HAP-1 (cell line): ENCODE measurements at regions not wholly inside any gene's neighbourhood (a gene's known extent, or its start where the extent isn't known, plus 50 kb on each side); places are given as distances from the start of the nearest gene placed in this dataset.

Experiments
- DNase-seq, 2 experiments: peaks; one replicate each; pipeline ENCODE4 v3.0.0-alpha.2; 2016 to 2020; ENCODE audit warnings: low spot score in 2 of 2
- H3K27me3 ChIP-seq: fragments of 250-450 bp; sonication (Bioruptor Pico); 2 replicates; pipeline ENCODE4 v1.5.1; 2020; ENCODE audit warnings: low read depth, mild to moderate bottlenecking, moderate library complexity
- H3K36me3 ChIP-seq: fragments of 250-450 bp; sonication (Bioruptor Pico); replicated peaks from 2 replicates; pipeline ENCODE4 v1.5.1; 2020; ENCODE audit warnings: mild to moderate bottlenecking
- H3K4me1 ChIP-seq: fragments of 250-450 bp; sonication (Bioruptor Pico); 2 replicates; pipeline ENCODE4 v1.5.1; 2020; ENCODE audit warnings: mild to moderate bottlenecking
- H3K4me3 ChIP-seq: fragments of 250-450 bp; sonication (Bioruptor Pico); 2 replicates; pipeline ENCODE4 v1.5.1; 2020; ENCODE audit warnings: mild to moderate bottlenecking, moderate library complexity
- H3K9me3 ChIP-seq: fragments of 250-450 bp; sonication (Bioruptor Pico); 2 replicates; pipeline ENCODE4 v1.5.1; 2020; ENCODE audit warnings: mild to moderate bottlenecking, moderate library complexity
- in situ Hi-C: fragments of 300-500 bp; cut with MboI; formaldehyde crosslinking; loops from 3 replicates; pipeline ENCODE4 v1.14.3; 2020; ENCODE audit warnings: low sequenced_read_pairs, inconsistent platforms, mixed read lengths

DNA sequence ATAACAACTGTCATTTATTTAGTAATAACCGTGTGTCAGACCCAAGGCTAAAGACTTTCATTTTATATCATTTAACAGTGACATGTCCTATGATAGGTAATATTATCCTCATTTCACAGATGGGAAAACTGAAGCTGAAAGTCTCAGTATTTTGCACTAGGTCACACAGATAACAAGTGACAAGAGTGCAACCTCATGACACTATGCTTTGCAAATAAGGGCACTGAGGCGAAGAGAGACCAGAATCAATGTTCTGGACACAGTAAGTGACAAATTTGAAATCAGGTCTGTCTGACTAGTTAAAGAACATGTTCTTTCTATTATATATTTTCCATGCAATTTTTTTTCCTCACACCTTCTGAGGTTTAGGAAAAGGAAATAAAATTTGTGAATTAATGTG, 585.7 kb downstream of the LRRC70 start:
- H3K4me1 ChIP-seq, result no peaks in the 10 kb centered on the region
- in situ Hi-C loops, result no loop called here
- no peaks in the 10 kb centered on the region for H3K27me3 ChIP-seq
- H3K36me3 ChIP-seq, result no peaks in the 10 kb centered on the region
- no peak for DNase-seq
- no peaks in the 10 kb centered on the region for H3K9me3 ChIP-seq
- H3K4me3 ChIP-seq, result no peak overlapping the region

DNA sequence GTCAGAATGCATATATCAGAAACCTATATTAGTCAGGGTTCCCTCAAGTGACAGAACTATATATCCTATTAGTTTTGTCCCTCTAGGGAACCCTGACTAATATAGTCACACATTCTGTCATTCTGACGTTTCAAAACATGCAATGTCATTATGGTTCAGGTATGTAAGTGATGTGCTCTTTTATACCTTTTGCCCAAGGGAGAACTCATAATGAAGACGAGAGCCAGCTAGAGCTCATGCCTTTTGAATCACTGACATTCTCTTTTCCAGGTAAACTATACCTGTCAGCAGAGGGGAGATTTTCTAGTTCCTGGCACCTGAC, 576.7 kb downstream of the LRRC70 start:
- no peaks in the 10 kb centered on the region for H3K9me3 ChIP-seq
- in situ Hi-C loops, result no loop called here

DNA sequence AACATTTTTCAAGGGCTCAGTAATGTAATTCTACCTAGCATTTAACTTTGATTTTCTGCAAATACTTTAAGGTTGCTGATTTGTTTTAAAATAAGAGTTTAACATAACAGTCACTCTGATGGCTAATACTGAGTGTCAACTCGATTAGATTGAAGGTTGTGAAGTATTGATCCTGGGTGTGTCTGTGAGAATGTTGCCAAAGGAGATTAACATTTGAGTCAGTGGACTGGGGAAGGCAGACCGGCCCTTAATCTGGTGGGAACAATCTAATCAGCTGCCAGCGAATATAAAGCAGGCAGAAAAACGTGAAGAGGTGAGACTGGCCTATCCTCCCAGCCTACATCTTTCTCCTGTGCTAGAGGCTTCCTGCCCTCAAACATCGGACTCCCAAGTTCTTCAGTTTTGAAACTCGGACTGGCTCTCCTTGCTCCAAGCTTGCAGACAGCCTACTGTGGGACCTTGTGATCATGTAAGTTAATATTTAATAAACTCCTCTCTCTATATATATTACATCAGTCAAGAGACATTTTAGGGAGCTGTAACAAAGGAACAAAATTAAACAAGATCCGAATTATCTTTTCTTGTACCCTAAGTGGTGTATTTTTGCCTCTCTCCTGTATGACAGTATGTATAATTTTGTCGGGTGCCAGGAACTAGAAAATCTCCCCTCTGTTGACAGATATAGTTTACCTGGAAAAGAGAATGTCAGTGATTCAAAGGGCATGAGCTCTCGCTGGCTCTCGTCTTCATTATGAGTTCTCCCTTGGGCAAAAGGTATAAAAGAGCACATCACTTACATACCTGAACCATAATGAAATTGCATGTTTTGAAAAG, 576.1 kb downstream of the LRRC70 start:
- in situ Hi-C loops, result no loop called here
- Histone ChIP-seq H3K4me3 (no peak overlapping the region), H3K27me3 (no peaks in the 10 kb centered on the region), H3K9me3 (no peaks in the 10 kb centered on the region), H3K4me1 (no peaks in the 10 kb centered on the region), H3K36me3 (no peaks in the 10 kb centered on the region)
- no peak for DNase-seq

More for the DNA sequence above, 576.7 kb downstream of the LRRC70 start:
- no peak for DNase-seq
- Histone ChIP-seq H3K36me3 (no peaks in the 10 kb centered on the region), H3K4me3 (no peak overlapping the region), H3K27me3 (no peaks in the 10 kb centered on the region), H3K4me1 (no peaks in the 10 kb centered on the region)

DNA sequence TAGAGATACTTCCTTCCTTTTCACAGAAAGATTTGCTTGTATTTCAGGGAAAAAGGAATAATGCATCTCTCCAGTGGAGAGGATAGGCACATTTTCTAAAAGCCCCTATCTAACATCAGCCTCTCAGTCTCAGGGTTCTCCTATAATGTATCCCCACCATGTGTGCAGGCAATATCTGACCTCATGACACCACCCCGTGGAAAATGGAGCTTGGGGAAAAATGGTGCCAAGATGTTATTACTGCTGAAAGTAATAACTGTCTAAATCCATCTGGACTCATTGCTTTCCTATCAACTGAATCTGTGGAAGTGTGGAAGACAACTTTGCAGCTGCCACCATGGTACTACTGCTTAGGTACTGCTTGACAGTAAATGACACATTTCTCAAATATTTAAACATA, 574.3 kb downstream of the LRRC70 start:
- Histone ChIP-seq H3K9me3 (no peaks in the 10 kb centered on the region), H3K36me3 (no peaks in the 10 kb centered on the region), H3K4me3 (no peak overlapping the region), H3K27me3 (no peaks in the 10 kb centered on the region), H3K4me1 (no peaks in the 10 kb centered on the region)
- no peak for DNase-seq
- in situ Hi-C loops, result no loop called here

DNA sequence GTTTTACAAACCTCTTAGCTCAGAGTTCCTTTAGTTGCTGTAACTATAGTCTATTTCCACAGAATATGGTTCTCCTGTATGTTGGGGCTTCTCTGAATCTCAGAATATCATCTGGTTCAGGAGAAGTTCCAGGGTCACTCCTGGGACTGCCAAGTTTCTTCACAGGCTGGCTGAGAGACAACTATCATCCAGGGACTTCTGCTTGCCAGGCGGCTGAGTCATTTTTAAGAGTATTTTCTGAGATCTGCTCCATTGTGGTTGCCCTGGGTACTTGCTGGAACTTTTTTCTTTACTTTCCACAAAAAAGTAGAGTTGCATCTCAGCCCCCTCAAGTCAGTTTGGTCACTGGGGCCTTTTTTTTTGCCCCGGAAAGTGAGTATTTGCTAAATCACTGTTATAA, 566.5 kb downstream of the LRRC70 start:
- Histone ChIP-seq H3K36me3 (no peaks in the 10 kb centered on the region), H3K9me3 (no peaks in the 10 kb centered on the region), H3K4me3 (no peak overlapping the region), H3K27me3 (no peaks in the 10 kb centered on the region), H3K4me1 (no peaks in the 10 kb centered on the region)
- DNase-seq, result no peak
- in situ Hi-C loops, result no loop called here

DNA sequence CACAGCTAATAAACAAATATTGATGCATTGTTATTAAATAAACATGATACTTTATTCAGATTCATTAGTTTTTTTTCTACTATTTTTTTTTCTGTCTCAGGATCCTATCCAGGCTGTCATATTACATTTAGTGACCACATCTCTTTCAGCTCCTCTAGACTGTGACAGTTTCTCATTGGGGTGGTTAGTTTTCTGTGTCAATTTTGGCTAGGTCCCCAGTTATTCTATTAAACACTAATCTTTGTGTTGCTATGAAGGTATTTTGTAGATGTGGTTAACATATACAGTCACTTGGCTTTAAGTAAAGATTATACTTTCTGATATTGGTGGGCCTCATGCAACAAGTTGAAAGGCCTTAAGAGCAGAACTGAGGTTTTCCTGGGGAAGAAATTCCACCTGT, 563.0 kb downstream of the LRRC70 start:
- no peaks in the 10 kb centered on the region for H3K4me1 ChIP-seq

DNA sequence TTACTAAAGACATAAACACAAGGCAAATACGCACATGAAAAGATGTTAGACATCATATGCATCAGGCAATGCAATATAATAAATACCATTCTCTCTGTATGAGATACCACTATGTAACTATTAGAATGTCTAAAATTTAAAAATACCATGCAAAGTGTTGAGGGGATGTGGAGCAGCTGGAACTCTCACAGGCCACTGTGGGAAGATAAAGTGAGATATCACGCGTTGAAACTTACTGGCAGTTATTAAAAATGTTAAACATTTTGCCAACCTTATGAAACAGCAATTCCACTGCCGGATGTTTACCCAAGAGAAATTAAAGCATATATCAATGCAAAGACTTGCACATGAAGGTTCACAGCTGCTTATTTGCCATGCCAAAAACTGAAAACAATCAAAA, 556.7 kb downstream of the LRRC70 start:
- no peak for DNase-seq
- Histone ChIP-seq H3K9me3 (no peaks in the 10 kb centered on the region), H3K4me3 (no peak overlapping the region), H3K36me3 (no peaks in the 10 kb centered on the region), H3K27me3 (peaks cover 2% of the 10 kb centered on the region; the same call in 1 of the 2 replicates), H3K4me1 (no peaks in the 10 kb centered on the region)
- in situ Hi-C loops, result no loop called here

More for the DNA sequence above, 563.0 kb downstream of the LRRC70 start:
- Histone ChIP-seq H3K36me3 (no peaks in the 10 kb centered on the region), H3K9me3 (no peaks in the 10 kb centered on the region), H3K4me3 (no peak overlapping the region), H3K27me3 (no peaks in the 10 kb centered on the region)
- DNase-seq, result no peak
- in situ Hi-C loops, result no loop called here

DNA sequence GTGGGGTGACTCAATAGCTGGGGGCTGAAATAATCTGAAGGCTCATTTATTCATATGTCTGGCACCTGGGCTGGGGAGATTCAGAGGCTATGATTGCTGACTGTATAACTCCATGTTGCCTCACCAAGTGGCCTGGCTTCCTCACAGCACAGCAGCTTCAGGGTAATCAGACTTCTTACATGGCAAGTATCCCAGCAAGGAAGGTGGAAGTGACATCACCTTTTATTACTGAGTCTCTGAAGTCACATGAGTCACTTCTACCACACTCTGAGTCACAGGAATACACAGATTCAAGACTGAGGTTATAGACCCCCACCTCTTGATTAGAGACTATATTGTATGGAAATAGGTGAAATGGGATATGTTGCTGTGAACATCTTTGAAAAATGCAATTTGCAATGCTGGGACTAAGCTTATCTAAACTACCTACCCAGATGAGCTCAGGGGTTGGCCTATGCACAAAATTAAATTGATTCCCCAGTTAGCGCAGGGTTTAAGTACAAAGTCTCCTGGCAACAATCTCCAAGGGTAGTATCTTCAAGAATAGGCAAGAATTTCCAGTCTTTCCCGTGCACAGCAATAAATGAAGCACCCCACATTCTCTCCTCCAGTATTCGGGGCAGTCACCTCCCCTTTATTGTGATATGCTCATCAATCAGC, 553.1 kb downstream of the LRRC70 start:
- DNase-seq, result no peak
- Histone ChIP-seq H3K4me3 (no peak overlapping the region), H3K4me1 (no peaks in the 10 kb centered on the region), H3K27me3 (peaks cover 2% of the 10 kb centered on the region; the same call in 1 of the 2 replicates), H3K36me3 (no peaks in the 10 kb centered on the region), H3K9me3 (no peaks in the 10 kb centered on the region)
- in situ Hi-C loops, result no loop called here

DNA sequence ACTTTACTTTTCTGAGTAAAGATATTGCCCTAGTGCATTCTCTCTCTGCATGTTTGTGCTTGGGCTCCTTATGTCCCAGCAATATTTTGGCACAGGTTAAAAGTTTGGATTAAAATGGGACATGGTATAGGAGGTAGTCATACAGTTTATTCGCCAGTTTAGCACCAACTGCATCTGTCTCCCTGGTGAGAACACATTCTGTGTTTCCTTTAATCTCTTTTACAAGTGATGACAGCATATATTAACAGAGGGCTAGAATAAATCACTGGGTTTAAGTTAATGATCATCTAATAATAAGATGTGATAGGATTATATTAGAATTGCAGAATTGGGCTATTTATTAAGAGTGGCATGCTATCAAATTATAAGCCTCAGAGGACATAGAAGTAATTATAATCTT, 550.1 kb downstream of the LRRC70 start:
- H3K4me3 ChIP-seq, result no peak overlapping the region
- no peaks in the 10 kb centered on the region for H3K27me3 ChIP-seq
- in situ Hi-C loops, result no loop called here
- no peaks in the 10 kb centered on the region for H3K36me3 ChIP-seq
- DNase-seq, result no peak
- no peaks in the 10 kb centered on the region for H3K9me3 ChIP-seq
- no peaks in the 10 kb centered on the region for H3K4me1 ChIP-seq

DNA sequence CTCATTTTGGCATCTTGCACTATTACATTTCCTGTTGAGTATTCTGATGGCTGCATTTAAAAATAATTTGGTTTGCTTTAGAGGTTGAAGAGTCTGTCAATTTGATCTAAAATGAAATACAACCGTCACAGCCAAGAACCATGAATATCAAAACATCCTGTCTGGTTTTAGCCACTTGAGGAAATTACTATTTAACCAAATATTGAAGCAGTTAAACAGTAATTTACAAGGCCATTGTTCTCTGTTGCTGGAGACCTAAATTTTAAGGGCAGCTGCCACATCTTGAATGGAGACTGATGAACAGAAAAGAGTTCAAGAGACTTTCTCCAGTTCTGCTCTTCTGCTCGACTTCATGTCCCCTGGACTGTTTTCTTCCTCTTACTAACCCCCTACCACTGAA, 549.4 kb downstream of the LRRC70 start:
- DNase-seq, result no peak
- in situ Hi-C loops, result no loop called here
- Histone ChIP-seq H3K36me3 (no peaks in the 10 kb centered on the region), H3K27me3 (no peaks in the 10 kb centered on the region), H3K4me1 (no peaks in the 10 kb centered on the region), H3K4me3 (no peak overlapping the region), H3K9me3 (no peaks in the 10 kb centered on the region)

DNA sequence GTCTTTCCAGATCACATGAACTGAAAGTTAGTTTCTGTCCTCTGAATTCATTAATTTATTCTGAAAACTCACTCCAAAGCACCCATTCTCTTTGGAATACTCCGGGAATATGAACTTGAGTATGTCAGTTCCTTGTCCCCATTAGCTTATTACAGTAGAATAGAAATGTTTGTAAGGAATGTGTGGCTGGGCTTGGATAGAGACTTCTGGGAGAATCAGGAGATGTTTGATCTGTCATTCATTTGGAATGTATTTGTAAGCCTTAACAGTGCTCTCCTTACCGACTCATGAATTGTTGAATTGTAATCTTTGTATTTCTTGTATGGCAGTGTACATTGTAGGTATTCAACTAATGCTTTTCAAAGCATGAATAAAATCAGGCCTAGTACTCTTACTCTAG, 548.4 kb downstream of the LRRC70 start:
- no peaks in the 10 kb centered on the region for H3K27me3 ChIP-seq
- H3K4me3 ChIP-seq, result no peak overlapping the region
- in situ Hi-C loops, result no loop called here
- DNase-seq, result no peak
- H3K36me3 ChIP-seq, result no peaks in the 10 kb centered on the region
- H3K4me1 ChIP-seq, result no peaks in the 10 kb centered on the region
- H3K9me3 ChIP-seq, result no peaks in the 10 kb centered on the region

DNA sequence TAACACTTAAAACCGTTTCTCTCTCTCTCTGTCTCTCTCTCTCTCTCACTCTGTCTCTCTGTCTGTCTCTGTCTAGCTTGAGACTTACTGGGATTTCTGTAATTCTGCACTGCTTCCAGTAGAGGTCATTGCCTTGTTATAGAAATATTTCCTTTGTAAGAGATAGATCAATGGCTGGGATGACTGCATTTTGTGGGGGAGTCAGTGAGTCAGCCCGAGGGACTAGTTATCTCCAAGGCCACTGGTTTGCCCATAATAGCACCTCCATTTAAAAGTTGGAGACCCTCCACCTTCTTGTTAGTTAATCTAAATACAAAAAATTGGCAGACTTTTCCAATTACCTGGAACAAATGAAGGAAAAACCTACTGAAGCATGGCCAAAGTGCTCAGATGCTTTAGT, 547.2 kb downstream of the LRRC70 start:
- peak; percentile 6 to 8 for DNase-seq
- H3K36me3 ChIP-seq, result no peaks in the 10 kb centered on the region
- H3K27me3 ChIP-seq, result no peaks in the 10 kb centered on the region
- H3K4me3 ChIP-seq, result no peak overlapping the region
- in situ Hi-C loops, result no loop called here
- H3K9me3 ChIP-seq, result no peaks in the 10 kb centered on the region
- H3K4me1 ChIP-seq, result no peaks in the 10 kb centered on the region

DNA sequence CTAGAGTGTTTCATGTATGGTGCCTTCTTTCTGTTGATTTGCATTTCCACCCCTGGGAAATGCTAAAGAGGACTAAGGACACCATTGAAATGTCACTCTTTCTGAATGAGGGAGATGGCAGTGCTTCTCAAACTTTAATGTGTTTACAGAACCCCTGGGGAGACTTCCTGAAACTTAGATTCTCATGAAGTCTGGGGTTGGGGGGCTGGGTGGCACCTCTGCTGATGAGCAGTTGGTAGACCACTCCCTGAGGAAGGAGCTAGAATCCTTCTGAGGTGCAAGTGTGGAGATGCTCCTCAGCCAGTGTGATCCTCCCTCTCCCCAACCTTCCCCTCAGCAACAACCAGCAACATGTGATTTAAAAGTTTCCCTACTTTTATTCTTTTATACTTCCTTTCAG, 546.8 kb downstream of the LRRC70 start:
- no peak for DNase-seq
- in situ Hi-C loops, result no loop called here
- no peak overlapping the region for H3K4me3 ChIP-seq

DNA sequence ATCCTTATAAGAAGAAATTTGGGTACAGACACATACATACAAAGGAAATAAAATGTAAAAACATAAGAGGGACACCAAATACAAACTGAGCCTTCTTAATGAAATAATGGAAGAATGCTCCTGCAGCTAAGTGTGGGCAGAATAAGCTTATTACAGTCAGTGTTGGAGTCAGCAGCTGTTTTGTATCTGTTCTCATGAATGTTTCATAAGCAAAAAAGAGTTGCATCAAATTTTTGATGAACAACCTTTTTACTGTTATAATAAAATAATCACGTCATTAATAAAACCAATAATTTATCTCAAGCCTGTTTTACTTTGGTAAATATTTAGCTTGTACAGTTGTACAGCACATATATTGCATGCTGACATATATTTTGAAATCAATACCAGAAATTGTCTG, 545.6 kb downstream of the LRRC70 start:
- Histone ChIP-seq H3K4me3 (no peak overlapping the region), H3K4me1 (no peaks in the 10 kb centered on the region), H3K9me3 (no peaks in the 10 kb centered on the region), H3K27me3 (no peaks in the 10 kb centered on the region), H3K36me3 (no peaks in the 10 kb centered on the region)
- no peak for DNase-seq
- in situ Hi-C loops, result no loop called here

More for the DNA sequence above, 546.8 kb downstream of the LRRC70 start:
- Histone ChIP-seq H3K4me1 (no peaks in the 10 kb centered on the region), H3K9me3 (no peaks in the 10 kb centered on the region), H3K27me3 (no peaks in the 10 kb centered on the region), H3K36me3 (no peaks in the 10 kb centered on the region)
